ENCODE measurements at regions not wholly inside any gene's neighbourhood (a gene's known extent, or its start where the extent isn't known, plus 50 kb on each side); places are given as distances from the start of the nearest gene placed in this dataset.
"Not testable (repeated sequence)": the region's sequence is repeated elsewhere in the genome, so short reads cannot be mapped to it uniquely, and the experiment has no call there.

DNA sequence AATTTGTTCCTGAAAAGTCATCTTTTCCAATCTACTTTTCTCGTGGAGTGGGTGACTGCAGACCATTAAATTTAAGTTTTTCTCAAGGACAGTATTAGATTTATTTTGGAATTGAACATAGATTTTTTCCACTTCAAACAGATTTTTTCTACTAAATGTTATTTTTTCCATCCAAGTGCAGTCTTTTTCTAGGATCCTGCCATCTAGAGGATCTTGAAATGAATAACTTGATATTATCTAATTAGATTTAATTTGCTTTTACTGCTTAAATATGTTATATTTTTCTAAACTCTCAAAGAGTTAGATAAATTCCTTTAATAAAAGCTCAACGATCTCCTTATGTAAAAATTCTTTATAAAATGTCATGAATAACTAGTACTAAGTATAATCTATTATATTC is 136.9 kb upstream of the PRR16 start:
- TF ChIP-seq CTCF (IDR thresholded peaks at IDR 0.05; ENCODE audit: low read depth, low read length): peak; percentile 7
- peak; percentile 24 to 30 for DNase-seq (ENCODE audit: low read depth in 2 of 2)
- H3K4me3 ChIP-seq (replicated peaks in 1 of 2; ENCODE audit: low read depth in 2 of 2, low read length in 2 of 2): no peak overlapping the region

- no peak for TF ChIP-seq CTCF (IDR thresholded peaks at IDR 0.05; ENCODE audit: low read depth, low read length)
- no peak overlapping the region for H3K4me3 ChIP-seq (replicated peaks in 1 of 2; ENCODE audit: low read depth in 2 of 2, low read length in 2 of 2)
- no peak for DNase-seq (ENCODE audit: low read depth in 2 of 2)
Measured at GRCh38 chr5:120329095-120329494, 135.0 kb upstream of the PRR16 start.

- H3K4me3 ChIP-seq (replicated peaks in 1 of 2; ENCODE audit: low read depth in 2 of 2, low read length in 2 of 2): no peak overlapping the region
- TF ChIP-seq CTCF (IDR thresholded peaks at IDR 0.05; ENCODE audit: low read depth, low read length): no peak
- DNase-seq (ENCODE audit: low read depth in 2 of 2): no peak
Measured at GRCh38 chr5:120330558-120330957, 133.5 kb upstream of the PRR16 start.

DNA sequence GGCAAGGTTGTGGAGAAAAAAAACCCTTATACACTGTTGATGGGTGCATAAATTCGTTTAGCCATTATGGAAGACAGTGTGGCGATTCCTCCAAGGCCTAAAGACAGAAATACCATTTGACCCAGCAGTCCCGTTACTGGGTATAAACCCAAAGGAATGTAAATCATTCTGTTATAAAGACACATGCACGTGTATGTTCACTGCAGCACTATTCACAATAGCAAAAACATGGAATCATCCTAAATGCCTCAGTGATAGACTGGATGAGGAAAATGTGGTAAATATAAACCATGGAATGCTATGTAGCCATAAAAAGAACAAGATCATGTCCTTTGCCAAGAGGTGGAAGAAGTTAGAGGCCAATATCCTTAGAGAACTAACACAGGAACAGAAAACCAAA is 119.9 kb upstream of the PRR16 start:
- H3K4me3 ChIP-seq (replicated peaks in 1 of 2; ENCODE audit: low read depth in 2 of 2, low read length in 2 of 2): no peak overlapping the region
- DNase-seq (ENCODE audit: low read depth in 2 of 2): no peak
- no peak for TF ChIP-seq CTCF (IDR thresholded peaks at IDR 0.05; ENCODE audit: low read depth, low read length)

- DNase-seq (ENCODE audit: low read depth in 2 of 2): no peak
- TF ChIP-seq CTCF (IDR thresholded peaks at IDR 0.05; ENCODE audit: low read depth, low read length): no peak
Measured at GRCh38 chr5:120345947-120346346, 118.2 kb upstream of the PRR16 start.

GRCh38 chr5:120351071-120351470 is 113.0 kb upstream of the PRR16 start:
- DNase-seq (ENCODE audit: low read depth in 2 of 2): not testable (repeated sequence)

More at GRCh38 chr5:120345947-120346346, 118.2 kb upstream of the PRR16 start:
- H3K4me3 ChIP-seq (replicated peaks in 1 of 2; ENCODE audit: low read depth in 2 of 2, low read length in 2 of 2): no peak overlapping the region

GRCh38 chr5:120354126-120354525 is 110.0 kb upstream of the PRR16 start:
- DNase-seq (ENCODE audit: low read depth in 2 of 2): no peak
- TF ChIP-seq CTCF (IDR thresholded peaks at IDR 0.05; ENCODE audit: low read depth, low read length): no peak
- H3K4me3 ChIP-seq (replicated peaks in 1 of 2; ENCODE audit: low read depth in 2 of 2, low read length in 2 of 2): no peak overlapping the region

More at GRCh38 chr5:120351071-120351470, 113.0 kb upstream of the PRR16 start:
- not testable (repeated sequence) for H3K4me3 ChIP-seq (replicated peaks in 1 of 2; ENCODE audit: low read depth in 2 of 2, low read length in 2 of 2)

All from cardiac fibroblast (primary cell).